DMS153 treated with DMSO at 0.1 percent for 48 hours (cell line): ENCODE measurements at regions not wholly inside any gene's neighbourhood (a gene's known extent, or its start where the extent isn't known, plus 50 kb on each side); places are given as distances from the start of the nearest gene placed in this dataset.

ENCODE experiments used
- DNase-seq: peaks from one replicate; lab custom pipeline; 2025; ENCODE audit not compliant: unreplicated experiment; lab: John Stamatoyannopoulos, UW

DNA sequence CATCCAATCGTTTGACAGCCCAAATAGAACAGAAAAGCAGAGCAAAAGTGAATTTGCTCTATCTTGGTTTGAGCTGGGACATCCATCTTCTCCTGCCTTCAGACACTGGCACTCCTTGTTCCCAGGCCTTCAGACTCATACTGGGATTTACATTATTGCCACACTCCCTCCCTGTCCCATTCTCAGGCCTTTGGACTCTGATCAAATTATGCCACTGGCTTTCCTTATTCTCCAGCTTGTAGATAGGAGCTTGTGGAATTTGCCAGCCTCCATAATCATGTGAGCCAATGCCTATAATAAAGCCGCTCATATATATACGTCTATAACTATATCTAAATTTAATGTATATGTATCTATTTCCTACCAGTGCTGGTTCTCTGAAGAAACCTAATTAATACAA is 568.3 kb upstream of the KIRREL3 start:
- DNase-seq: no peak

DNA sequence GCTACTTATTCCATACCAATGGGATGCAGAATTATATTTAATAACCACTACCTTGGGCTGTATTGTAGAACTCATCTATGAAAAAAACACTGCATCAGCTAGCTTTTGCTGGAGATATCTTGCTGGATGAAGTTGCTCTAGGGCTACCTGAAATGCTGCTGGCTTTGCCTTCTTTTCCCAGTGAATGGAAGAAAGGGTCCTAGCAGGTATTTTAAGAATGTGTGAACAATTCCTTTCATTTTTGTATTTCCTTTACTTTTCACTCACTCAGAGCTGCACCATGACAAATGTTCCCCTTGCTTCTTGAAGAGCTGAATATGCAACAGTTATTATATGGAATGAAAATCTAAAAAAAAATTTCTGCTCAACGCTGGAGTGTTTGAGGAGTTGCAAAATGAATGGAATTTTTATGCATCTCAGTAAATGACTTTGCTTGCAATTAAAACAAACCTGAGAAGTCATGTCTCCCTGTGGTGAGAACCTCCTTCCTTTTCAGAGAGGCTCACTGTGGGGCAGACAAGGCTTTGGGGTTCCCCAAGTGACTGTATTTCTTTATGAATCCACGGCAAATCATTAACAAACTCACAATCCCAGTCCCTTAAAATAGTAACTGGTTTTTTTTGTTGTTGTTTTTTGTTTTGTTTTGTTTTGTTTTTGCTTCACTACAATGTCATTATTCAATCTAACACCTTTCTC is 566.8 kb upstream of the KIRREL3 start:
- DNase-seq: no peak

DNA sequence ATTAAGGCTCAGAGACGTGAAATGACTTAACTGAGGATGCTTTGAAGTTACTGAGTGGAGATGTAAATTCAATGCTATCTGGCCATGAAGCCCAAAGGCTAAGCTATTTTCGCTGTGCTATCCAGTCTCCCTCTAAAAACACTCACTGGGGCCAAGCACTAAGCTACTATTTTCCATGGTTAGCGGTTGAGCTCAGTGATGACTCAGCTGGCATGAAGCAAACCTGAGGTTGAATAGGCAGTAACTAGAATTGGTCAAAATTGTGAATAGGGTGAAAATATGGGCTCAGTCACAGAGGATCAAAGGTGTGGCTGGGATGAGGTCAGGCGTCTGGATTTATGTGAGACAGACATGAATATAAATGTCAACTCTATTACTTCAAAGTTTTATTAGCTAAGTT is 564.2 kb upstream of the KIRREL3 start:
- DNase-seq: no peak

DNA sequence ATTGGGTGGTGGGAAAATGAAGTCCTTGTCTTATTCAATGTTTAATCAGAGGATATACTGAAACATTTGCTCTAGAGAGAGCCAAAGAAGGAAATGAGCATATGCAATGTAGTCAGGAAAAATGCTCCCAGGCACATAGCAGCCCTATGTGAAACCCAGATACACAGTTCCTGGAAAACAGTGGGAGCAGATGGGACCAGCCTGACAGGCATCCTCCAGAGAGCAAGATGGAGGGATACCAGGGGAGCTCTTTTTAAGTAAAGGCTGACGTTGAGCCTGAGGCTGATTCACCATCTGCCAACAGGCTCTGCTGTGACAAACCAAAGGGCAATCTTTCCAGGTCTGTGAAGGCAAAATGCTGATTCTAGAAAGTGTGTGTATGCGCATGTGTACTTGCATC is 559.4 kb upstream of the KIRREL3 start:
- DNase-seq: no peak

DNA sequence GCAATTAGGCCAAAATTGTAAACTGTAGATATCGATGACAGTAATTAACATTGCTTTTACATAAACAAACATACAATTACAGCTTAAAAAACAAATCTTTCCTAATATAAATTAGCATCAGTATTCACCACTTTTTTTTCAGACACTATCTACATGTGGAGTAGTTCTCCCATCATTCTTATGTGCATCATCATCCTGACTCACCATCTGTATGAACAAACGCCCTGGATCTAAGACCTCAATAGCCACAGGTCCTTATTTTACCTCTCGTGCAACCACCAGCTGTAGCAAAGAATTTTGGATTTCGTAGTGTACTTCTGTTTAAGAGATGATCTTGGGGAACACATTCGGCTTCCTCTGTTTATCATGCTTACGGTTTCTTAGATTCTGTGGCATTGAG is 551.9 kb upstream of the KIRREL3 start:
- DNase-seq: no peak

DNA sequence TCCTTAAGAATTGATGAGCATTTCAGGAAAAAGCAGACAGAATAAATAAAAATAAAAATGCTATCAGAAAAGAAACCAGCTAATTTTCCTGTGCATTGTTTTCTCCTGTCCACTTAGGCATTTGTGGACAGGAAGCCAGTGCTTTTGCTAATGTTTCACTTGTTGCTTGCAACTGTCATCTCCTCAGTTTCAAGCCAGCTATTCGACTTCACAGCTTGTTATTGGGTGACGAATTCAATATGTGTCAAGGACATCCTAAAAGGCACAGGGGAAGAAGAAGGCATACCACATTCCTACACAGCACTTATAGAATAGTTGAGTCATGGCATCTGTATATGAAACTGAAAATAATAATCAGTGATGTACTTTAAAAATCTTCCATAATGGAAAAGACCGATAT is 530.6 kb upstream of the KIRREL3 start:
- DNase-seq: no peak

DNA sequence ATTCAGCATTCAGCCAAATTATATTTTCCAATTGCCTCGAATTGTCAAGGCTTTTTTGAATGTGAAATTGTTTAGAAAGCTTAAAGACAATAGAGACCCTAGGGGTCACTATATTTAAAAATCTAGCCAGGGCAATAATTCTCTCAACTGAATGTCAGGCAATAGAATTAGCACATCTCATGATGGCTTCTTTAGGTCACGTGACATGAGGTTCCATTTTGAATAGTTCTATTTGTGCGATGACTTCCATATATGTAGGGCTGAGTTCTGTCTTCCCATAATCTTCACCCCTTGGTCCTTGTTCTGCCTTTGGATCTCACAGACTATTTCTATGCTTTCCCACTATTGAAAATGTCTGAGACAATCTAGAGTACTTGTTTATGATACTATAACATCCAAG is 527.7 kb upstream of the KIRREL3 start:
- DNase-seq: no peak

DNA sequence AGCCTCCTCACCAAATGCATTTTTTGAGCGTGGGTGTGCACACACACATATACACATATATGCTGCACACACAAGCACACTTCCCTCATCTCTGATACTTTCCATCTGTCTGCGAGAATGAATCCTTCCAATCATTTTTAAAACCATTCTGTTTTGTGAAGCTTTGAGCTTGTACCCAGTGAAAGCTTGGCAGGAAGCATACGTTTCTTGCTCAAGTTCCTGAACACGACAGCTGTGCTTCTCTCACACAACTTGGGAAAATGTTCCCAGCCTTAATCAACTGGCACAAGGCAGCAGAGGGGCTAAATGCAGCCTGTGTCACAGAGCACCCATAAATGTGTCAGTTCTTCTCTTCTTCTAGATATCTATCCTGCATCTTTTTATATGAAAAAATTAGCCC is 524.0 kb upstream of the KIRREL3 start:
- no peak for DNase-seq

DNA sequence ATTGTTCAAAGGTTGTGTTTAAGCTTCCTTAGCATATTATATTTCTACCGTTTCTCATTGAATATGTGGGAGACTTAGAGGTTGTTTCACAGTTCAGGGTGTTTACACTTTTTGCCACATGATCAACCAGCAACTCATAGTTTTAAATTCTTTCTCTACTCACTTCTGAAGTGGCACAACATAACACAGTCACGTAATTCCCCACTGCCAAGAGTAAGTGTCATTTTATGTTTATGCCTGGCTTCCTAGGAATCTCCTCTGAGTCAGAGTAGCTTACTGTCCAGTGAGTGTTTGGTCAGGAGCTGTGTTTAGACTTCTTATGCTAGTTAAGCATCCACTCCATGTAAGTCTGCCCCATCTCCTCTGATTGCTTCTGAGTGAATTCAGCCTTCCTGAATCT is 520.8 kb upstream of the KIRREL3 start:
- no peak for DNase-seq

DNA sequence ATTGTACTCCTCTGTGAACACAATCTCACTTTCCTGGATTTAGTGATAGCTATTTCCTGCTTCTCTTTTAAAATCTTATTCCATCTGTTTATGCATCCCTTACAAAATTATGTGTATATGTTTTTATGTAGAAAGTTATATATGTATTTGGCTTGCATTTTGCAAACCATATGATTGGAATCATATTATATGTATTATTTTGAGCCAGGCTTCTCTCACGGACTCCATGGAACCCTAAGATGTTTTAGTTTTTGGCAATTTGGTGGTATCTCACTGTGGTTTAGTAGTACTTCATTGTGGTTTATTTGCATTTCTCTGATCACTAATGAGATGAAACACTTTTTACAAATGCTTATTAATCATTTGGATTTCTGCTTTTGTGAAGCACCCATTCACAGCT is 507.3 kb upstream of the KIRREL3 start:
- no peak for DNase-seq

DNA sequence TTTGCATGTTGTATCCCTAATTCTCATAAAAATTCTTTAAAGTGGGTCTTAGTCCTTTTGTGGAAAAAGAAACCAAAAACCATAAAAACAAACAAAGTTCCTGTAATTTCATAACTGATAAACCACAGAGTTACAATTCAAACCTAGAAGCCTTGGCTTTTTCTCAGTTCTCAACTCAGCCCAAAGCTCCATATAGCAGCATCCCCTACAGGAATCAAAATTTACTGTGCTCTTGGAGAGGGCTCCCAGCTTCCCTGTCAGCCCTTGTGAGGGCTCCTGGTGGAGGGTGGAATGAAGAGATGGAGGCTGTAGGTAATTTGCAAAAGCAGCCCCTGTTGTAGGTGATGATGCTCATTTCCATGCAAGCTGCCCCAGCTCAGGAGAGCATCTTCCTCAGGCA is 506.1 kb upstream of the KIRREL3 start:
- no peak for DNase-seq

DNA sequence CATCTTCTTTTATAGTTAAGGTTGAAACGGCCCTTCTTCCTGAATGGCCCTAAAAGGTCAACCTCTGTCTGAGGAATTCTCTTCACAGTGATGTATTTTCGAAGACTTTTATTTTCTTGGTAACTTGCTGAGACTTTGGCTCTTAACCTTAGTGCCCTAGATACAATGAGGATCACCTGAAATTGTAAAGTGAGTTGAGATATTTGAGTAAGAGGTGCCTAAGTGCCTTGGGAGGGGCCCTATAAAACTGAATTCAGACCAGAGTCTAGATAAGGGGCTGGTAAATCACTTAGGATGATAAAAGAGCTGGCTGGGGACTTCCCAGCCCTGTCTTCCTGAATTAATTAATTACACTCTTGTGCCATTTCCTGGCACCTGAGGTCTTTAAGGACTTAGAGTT is 505.6 kb upstream of the KIRREL3 start:
- DNase-seq: no peak

DNA sequence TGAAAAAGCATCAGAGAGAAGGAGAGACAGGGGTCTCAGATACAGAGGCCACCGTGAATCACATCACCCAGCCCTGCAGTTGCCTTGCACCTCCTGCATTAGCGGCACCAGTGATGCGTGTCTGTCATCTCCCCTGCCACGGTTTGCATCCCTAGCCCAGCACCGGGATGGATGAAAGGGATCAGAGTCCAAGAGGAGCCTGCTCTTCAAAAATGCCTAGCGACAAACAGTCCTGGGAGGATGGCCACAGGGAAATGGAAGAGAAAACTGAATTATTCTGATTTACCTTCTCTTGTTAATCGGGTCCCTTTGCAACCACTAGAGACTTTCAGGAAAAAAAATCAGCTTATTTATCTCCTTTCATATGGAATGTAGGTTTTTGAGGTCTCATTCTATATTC is 495.6 kb upstream of the KIRREL3 start:
- no peak for DNase-seq

DNA sequence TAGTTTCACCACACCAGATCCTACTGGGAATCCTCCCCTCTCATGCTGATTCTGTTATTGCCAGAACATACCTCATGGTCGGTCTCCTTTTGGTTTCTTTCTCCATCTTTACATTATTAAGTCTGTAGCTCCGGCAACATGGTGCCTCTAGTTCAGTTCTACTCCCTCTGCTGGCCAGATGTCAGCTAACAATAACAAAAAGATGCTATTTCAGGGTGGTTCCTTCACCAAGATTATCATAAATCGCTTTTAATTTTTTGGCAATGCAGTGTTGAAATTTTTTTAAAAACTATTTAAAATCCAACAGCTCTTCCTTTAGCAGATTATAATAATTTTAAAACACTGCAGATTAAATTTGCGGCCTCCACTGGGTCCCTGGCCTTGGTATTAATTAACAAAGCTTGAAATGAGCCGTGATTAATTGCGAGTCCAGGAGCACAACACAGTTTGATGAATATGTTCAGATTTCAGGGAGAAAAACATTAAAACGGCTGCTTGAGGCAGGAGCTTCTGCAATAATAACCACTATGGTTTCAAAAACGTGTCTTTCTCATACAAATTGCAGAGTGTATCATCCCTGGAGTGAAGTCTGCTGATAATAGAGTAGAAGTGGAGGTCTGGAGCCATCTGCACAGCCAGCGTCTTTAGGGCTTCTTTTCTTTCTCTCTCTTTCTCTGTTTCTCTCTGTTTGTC is 492.9 kb upstream of the KIRREL3 start:
- DNase-seq: no peak

DNA sequence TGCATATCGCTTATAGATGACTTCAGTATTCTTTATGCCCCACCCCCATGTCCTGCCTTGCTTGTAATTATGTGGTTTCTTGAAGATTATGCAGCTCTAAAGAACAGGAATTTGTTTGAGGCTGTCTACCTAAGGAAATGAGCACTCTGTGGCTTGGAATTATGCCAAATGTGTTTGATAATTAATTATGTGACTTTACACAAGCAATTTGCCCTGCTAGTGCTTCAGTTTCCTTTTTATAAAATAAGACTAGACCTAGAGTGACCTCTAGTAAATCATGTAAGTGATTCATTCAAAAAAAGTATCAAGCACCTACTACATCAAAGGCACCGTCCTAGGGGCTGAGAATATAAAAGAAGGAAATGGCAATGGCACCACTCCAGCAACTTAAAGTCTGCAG is 491.5 kb upstream of the KIRREL3 start:
- peak; percentile 17 for DNase-seq

DNA sequence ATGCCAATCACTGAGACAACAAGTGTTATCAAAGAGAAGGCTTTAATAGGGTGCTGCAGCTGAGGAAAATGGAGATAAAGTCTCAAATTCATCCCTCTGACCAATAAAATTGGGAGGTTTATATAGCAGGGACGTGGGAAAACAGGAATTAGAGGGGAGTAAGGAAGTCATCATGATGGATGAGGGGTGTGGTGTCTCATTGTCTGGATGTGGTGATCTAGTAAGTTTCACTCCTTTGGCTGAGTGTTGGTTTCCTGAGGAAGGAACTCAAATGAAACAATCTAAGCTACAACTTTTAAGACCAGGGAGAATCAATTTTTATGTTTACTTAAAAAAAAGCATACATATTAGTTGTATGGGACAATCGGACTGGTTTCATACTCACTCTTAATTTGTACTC is 491.0 kb upstream of the KIRREL3 start:
- DNase-seq: no peak

DNA sequence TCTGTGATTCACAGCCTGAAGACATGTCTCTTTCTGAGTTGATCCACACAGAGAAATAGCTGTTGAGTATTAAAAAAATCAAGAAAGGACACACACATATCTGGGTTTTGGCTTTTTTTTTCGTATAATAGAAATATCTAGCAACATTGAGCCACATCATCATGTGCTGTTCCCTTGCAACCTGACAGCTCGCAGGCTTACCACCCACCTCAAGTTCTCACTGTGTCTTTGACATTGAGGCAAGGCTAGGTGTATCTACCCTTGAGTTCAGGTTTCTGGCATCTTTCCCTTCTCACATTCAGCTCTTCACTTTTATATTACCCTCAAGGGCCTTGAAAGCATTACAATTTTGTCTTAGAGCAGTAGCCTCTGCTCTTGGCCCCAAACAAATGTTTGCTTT is 490.3 kb upstream of the KIRREL3 start:
- no peak for DNase-seq

DNA sequence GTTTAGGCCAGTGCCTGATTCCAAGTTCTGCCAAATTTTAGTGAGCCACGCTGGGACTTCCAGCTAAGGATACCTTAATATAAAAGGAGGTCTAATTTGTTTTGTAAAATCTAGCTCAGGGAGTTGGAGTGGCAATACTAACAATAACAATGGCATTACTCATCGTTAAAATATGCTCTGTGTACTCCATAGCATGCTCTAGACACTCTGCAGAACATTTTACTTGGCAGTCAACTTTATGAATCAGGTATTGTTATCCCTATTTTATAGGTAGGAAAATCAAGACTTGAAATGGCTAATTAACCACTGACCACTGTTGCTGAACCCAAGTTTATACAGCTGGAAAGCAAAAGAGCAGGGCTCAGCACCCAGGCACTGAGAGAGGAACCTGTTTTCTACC is 485.0 kb upstream of the KIRREL3 start:
- DNase-seq: no peak

DNA sequence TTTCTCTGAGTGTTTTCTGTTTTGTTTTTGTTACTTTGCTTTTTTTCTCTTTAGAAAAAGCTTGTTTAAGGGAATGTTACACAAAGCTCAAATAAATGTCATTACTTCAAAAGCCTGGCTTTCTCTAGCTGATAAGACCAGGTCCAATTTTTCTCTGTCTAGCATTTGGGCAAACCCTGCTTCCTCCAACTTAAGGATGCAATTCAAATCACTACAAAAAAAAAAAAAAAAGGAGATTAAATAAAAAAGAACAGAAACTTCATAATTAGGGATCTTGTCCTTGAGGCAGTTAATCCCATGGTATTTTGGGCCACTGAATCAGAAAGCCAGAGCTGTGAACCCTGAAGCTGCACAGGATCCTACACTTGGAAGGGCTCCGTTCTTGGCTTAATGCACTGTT is 480.8 kb upstream of the KIRREL3 start:
- DNase-seq: no peak

DNA sequence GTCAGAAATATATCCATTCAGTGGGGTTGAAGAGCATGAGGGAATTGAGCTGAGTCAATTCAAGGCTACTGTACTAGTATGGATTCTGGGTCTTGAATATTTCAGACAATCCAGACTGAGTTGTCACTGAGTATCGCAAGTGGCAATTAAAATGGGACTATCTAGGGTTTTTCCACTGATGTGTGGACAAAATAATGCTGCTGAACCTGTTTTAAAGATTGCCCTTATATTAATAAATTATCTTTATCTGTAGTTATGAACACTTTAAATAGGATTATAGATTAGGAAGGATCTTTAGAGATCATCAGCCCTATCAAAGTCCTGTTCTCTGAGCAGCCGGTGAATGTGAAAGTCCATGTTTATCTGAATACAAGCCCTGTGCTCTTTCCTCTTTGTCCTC is 478.3 kb upstream of the KIRREL3 start:
- no peak for DNase-seq

DNA sequence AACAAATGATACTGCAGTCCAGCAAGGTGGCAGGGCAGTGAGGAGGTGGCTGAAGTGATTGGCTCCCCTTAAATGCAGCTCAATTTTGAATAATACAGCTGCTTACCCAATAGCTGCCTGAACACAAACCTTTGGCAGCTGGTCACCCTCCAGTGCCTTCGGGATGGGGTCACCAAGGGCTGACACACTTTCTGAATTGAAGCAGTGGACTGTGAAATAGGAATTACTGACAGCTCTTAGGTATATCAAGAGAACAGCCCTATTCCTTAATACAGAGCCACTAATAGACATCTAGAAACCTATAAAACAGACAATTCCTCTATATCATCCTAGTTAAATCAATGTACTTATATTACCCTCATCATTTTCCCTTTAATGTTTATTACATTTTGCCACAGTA is 474.2 kb upstream of the KIRREL3 start:
- no peak for DNase-seq

DNA sequence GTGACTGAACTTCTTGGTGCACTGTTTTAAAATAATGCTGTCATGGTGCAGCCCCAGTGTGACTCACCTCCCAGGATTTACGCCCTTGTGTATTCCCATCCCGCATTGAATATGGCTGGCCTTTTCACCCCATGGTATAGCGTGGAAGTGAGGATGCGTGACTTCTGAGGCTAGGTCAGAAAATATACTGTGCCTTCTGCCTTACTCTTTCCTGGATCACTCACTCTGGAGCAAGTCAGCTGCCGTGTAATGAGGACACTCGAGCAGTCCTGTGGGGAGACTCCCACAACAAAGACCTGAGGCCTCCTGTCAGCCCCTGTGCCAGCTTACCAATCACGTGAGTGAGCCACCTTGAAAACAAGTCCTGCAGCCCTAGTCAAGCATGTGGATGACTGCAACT is 471.9 kb upstream of the KIRREL3 start:
- DNase-seq: no peak

DNA sequence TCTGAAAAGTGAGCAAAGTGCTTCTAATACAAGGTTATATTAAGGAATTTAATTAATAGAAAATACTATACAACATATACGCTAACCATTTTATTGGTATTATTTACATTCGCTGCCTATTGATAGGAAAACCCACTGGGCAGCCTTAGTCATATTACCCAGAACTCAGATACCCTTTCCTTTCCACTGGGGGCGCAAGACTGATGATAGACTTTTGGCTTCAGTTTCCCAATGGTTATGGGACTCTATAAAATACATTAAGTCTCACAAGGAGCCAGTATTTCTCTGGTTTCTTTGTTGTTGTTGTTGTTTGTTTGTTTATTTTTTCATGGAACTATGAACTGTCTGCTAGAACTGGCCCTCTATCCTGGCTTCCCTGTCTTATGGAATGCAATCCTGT is 471.1 kb upstream of the KIRREL3 start:
- no peak for DNase-seq
